IMR-90 (cell line): ENCODE measurements at regions not wholly inside any gene's neighbourhood (a gene's known extent, or its start where the extent isn't known, plus 50 kb on each side); places are given as distances from the start of the nearest gene placed in this dataset.

ENCODE experiments used
- ATAC-seq: fragments of 200-7000 bp; cut with Tn5 transposase; 2 replicates; pipeline ENCODE4 v1.9.1; 2020; ENCODE audit warnings: low read depth, mild to moderate bottlenecking, moderate library complexity
- BruUV-seq: library from RNA; stranded (reverse); fragments of 400-500 nt; replicated peaks from 2 replicates; lab custom pipeline; 2021; lab: Mats Ljungman, UMichigan
- CTCF ChIA-PET: fragments of 300-600 bp; formaldehyde crosslinking; extraction: SDS; loops from one replicate; lab custom pipeline; 2021; ENCODE audit warnings: antibody characterized with exemption; lab: Yijun Ruan, JAX
- POLR2A ChIA-PET: fragments of 300-600 bp; sonication (Branson Sonifier 250); formaldehyde crosslinking; loops from one replicate; lab custom pipeline; 2022; ENCODE audit warnings: antibody characterized with exemption; ENCODE audit not compliant: unreplicated experiment; lab: Charles Lee
- DNase-seq: peaks from one replicate; pipeline ENCODE4 v3.0.0; 2013
- H2AFZ ChIP-seq: replicated peaks from 2 replicates; pipeline ENCODE3; 2013; ENCODE audit warnings: low read length, mild to moderate bottlenecking; ENCODE audit not compliant: poor library complexity
- H2AK5ac ChIP-seq: 2 replicates; pipeline ENCODE4 v1.6.1; 2013; ENCODE audit warnings: low read depth, low read length, inconsistent platforms
- H2AK9ac ChIP-seq: replicated peaks from 2 replicates; pipeline ENCODE3; 2013; ENCODE audit warnings: mild to moderate bottlenecking, low read depth, low read length, moderate library complexity; ENCODE audit not compliant: poor library complexity
- H2BK120ac ChIP-seq: 2 replicates; pipeline ENCODE4 v1.6.1; 2013; ENCODE audit warnings: low read depth, low read length, inconsistent platforms
- H2BK15ac ChIP-seq: 3 replicates; pipeline ENCODE4 v1.6.1; 2013; ENCODE audit warnings: low read depth, low read length, inconsistent platforms
- H2BK20ac ChIP-seq: 2 replicates; pipeline ENCODE4 v1.6.1; 2013; ENCODE audit warnings: low read depth, mild to moderate bottlenecking, inconsistent platforms, low read length, moderate library complexity
- H2BK5ac ChIP-seq: 2 replicates; pipeline ENCODE4 v1.6.1; 2013; ENCODE audit warnings: mild to moderate bottlenecking, low read depth, low read length, inconsistent platforms; ENCODE audit not compliant: poor library complexity, severe bottlenecking
- H3K14ac ChIP-seq: replicated peaks from 2 replicates; pipeline ENCODE4 v1.6.1; 2013; ENCODE audit warnings: low read depth, low read length, inconsistent platforms
- H3K18ac ChIP-seq: 2 replicates; pipeline ENCODE4 v1.6.1; 2013; ENCODE audit warnings: low read depth, low read length, control low read depth
- H3K23ac ChIP-seq: 2 replicates; pipeline ENCODE4 v1.6.1; 2013; ENCODE audit warnings: low read depth, low read length, inconsistent platforms
- H3K27ac ChIP-seq: 2 replicates; pipeline ENCODE4 v1.5.1; 2013; ENCODE audit warnings: mild to moderate bottlenecking, control low read depth, low read length; ENCODE audit not compliant: insufficient read depth
- H3K27me3 ChIP-seq: 2 replicates; pipeline ENCODE4 v1.6.1; 2013; ENCODE audit warnings: low read length; ENCODE audit not compliant: control insufficient read depth, insufficient read depth
- H3K36me3 ChIP-seq: 2 replicates; pipeline ENCODE4 v1.6.1; 2013; ENCODE audit warnings: low read length, mixed read lengths; ENCODE audit not compliant: control insufficient read depth, insufficient read depth
- H3K4ac ChIP-seq: 2 replicates; pipeline ENCODE4 v1.6.1; 2013; ENCODE audit warnings: low read depth, low read length, inconsistent platforms
- H3K4me1 ChIP-seq: 2 replicates; pipeline ENCODE4 v1.6.1; 2013; ENCODE audit warnings: low read length, mixed read lengths; ENCODE audit not compliant: control insufficient read depth, insufficient read depth
- H3K4me2 ChIP-seq: 2 replicates; pipeline ENCODE4 v1.6.1; 2013; ENCODE audit warnings: low read depth, mild to moderate bottlenecking, control low read depth, low read length, moderate library complexity
- H3K4me3 ChIP-seq: 2 replicates; pipeline ENCODE4 v1.5.1; 2013; ENCODE audit warnings: low read depth, mild to moderate bottlenecking, control low read depth, low read length, moderate library complexity; ENCODE audit not compliant: insufficient read depth
- H3K56ac ChIP-seq: 2 replicates; pipeline ENCODE4 v1.6.1; 2013; ENCODE audit warnings: low read length, inconsistent platforms; ENCODE audit not compliant: insufficient read depth; ENCODE audit errors: extremely low read depth
- H3K79me1 ChIP-seq, 2 experiments: 2 replicates each; pipeline ENCODE4 v1.6.1; 2013; ENCODE audit warnings: low read length in 2 of 2, inconsistent platforms in 1 of 2, low read depth in 1 of 2
- H3K9ac ChIP-seq: 2 replicates; pipeline ENCODE4 v1.6.1; 2013; ENCODE audit warnings: low read depth, low read length, control low read depth
- H3K9me1 ChIP-seq: 2 replicates; pipeline ENCODE4 v1.6.1; 2013; ENCODE audit warnings: low read length, inconsistent platforms; ENCODE audit not compliant: insufficient read depth
- H3K9me3 ChIP-seq: 2 replicates; pipeline ENCODE4 v1.6.1; 2013; ENCODE audit warnings: low read length; ENCODE audit not compliant: control insufficient read depth, insufficient read depth
- H4K20me1 ChIP-seq: 2 replicates; pipeline ENCODE4 v1.6.1; 2013; ENCODE audit warnings: low read length, inconsistent platforms; ENCODE audit not compliant: insufficient read depth
- H4K5ac ChIP-seq: 2 replicates; pipeline ENCODE4 v1.6.1; 2013; ENCODE audit warnings: mild to moderate bottlenecking, low read depth, low read length, control low read depth
- H4K8ac ChIP-seq, 2 experiments: 2 replicates each; pipeline ENCODE4 v1.6.1; 2013; ENCODE audit warnings: low read depth in 2 of 2, low read length in 2 of 2, control low read depth in 1 of 2, inconsistent platforms in 1 of 2
- H4K91ac ChIP-seq: 2 replicates; pipeline ENCODE4 v1.6.1; 2013; ENCODE audit warnings: low read depth, low read length, inconsistent platforms; ENCODE audit not compliant: insufficient read depth
- CHD1 ChIP-seq: IDR thresholded peaks from 2 replicates; pipeline ENCODE4 v1.6.1; 2012; ENCODE audit warnings: low read depth, low read length, improper control_type of control experiment
- FOS ChIP-seq: fragments of 150-350 bp; IDR thresholded peaks from 2 replicates; pipeline ENCODE4 v1.6.1; 2016; ENCODE audit warnings: low read depth, low read length
- MXI1 ChIP-seq: IDR thresholded peaks from 2 replicates; pipeline ENCODE4 v1.6.1; 2012; ENCODE audit warnings: low read depth, mild to moderate bottlenecking, low read length, moderate library complexity, borderline replicate concordance
- RAD21 ChIP-seq: IDR thresholded peaks from 2 replicates; pipeline ENCODE4 v1.6.1; 2012; ENCODE audit warnings: low read length, improper control_type of control experiment
- RFX5 ChIP-seq: IDR thresholded peaks from 2 replicates; pipeline ENCODE4 v1.8.0; 2012; ENCODE audit warnings: low read depth, mild to moderate bottlenecking, low read length, moderate library complexity
- SMC3 ChIP-seq: fragments of 150-350 bp; IDR thresholded peaks from 2 replicates; pipeline ENCODE4 v1.6.1; 2016; ENCODE audit warnings: low read depth, mild to moderate bottlenecking, antibody characterized with exemption, low read length, moderate library complexity
- WGBS, 2 experiments: methylation state at CpG; one replicate each; pipeline versions ENCODE4 v1.1.5 to v1.1.7; 2013; ENCODE audit warnings: missing lambda C conversion rate in 2 of 2; ENCODE audit not compliant: insufficient read length in 1 of 2; ENCODE audit errors: extremely low coverage in 2 of 2; 5-methylcytosine and 5-hydroxymethylcytosine counted together
- dilution Hi-C: fragments of 300-500 bp; cut with HindIII; formaldehyde crosslinking; loops from one replicate; pipeline ENCODE4 v1.14.3; 2018; ENCODE audit warnings: low sequenced_read_pairs; ENCODE audit not compliant: unreplicated experiment
- in situ Hi-C: fragments of 300-500 bp; cut with MboI; formaldehyde crosslinking; loops from 3 replicates; pipeline ENCODE4 v1.14.3; 2019; ENCODE audit warnings: low sequenced_read_pairs, inconsistent platforms, mixed read lengths
- intact Hi-C: fragments of 100-400 bp; cut with micrococcal nuclease; formaldehyde crosslinking; loops from 2 replicates; pipeline ENCODE4 v1.10.0; 2022
- TF ChIP-seq, protein P1 (sequence below): conservative IDR thresholded peaks from 2 replicates; pipeline ENCODE4 v1.5.1; 2012; ENCODE audit warnings: mild to moderate bottlenecking, low read depth, low read length, improper control_type of control experiment
- TF ChIP-seq, protein P2 (sequence below): fragments of 150-350 bp; IDR thresholded peaks from 2 replicates; pipeline ENCODE4 v1.6.1; 2017; ENCODE audit warnings: mild to moderate bottlenecking, antibody characterized with exemption, low read length, low read depth

DNA sequence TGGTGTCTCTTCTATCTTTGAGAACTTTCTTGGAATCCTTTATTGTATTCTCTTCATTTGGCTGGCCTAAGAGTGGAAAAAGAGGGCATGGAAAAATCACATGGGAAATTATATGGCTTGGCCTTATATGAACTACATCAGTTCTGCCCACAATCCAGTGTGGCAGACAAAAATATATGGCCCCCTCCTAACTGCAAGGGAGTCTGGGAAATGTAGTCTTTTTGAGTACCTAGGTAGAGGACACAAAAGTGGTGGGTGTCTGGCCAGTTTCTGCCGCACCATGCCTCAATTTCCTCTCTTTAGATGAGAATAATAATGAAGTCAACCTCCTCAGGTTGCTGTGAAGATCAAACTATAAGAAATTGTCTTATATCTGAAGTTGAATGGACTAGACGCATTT is 109.3 kb downstream of the SCP2D1 start:
- Histone ChIP-seq H4K8ac (no peak overlapping the region), H3K23ac (no peak overlapping the region), H2BK5ac (no peak overlapping the region), H3K79me1 (no peaks in the 10 kb centered on the region), H3K27me3 (no peaks in the 10 kb centered on the region), H2BK15ac (no peak overlapping the region), H2AFZ (no peak overlapping the region), H3K14ac (no peak overlapping the region), H2BK20ac (no peak overlapping the region), H3K27ac (no peak overlapping the region), H3K4me1 (no peaks in the 10 kb centered on the region), H3K56ac (no peak overlapping the region), H3K9ac (no peak overlapping the region), H3K36me3 (no peaks in the 10 kb centered on the region), H3K4me3 (no peak overlapping the region), H3K4me2 (no peak overlapping the region), H4K91ac (no peak overlapping the region), H3K4ac (no peak overlapping the region), H4K20me1 (no peaks in the 10 kb centered on the region), H3K9me3 (no peaks in the 10 kb centered on the region), H2AK5ac (no peak overlapping the region), H4K5ac (no peak overlapping the region), H2BK120ac (no peak overlapping the region), H3K18ac (no peak overlapping the region), H2AK9ac (no peak overlapping the region), H3K9me1 (no peaks in the 10 kb centered on the region)
- dilution Hi-C loops, result no loop called here
- DNase-seq (no peak), ATAC-seq (no peak)
- in situ Hi-C loops, result no loop called here
- TF ChIP-seq MXI1 (no peak), RFX5 (no peak), SMC3 (no peak), CHD1 (no peak), RAD21 (no peak), FOS (no peak)
- TF ChIP-seq, protein P1, sequence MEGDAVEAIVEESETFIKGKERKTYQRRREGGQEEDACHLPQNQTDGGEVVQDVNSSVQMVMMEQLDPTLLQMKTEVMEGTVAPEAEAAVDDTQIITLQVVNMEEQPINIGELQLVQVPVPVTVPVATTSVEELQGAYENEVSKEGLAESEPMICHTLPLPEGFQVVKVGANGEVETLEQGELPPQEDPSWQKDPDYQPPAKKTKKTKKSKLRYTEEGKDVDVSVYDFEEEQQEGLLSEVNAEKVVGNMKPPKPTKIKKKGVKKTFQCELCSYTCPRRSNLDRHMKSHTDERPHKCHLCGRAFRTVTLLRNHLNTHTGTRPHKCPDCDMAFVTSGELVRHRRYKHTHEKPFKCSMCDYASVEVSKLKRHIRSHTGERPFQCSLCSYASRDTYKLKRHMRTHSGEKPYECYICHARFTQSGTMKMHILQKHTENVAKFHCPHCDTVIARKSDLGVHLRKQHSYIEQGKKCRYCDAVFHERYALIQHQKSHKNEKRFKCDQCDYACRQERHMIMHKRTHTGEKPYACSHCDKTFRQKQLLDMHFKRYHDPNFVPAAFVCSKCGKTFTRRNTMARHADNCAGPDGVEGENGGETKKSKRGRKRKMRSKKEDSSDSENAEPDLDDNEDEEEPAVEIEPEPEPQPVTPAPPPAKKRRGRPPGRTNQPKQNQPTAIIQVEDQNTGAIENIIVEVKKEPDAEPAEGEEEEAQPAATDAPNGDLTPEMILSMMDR, result no peak
- TF ChIP-seq, protein P2, sequence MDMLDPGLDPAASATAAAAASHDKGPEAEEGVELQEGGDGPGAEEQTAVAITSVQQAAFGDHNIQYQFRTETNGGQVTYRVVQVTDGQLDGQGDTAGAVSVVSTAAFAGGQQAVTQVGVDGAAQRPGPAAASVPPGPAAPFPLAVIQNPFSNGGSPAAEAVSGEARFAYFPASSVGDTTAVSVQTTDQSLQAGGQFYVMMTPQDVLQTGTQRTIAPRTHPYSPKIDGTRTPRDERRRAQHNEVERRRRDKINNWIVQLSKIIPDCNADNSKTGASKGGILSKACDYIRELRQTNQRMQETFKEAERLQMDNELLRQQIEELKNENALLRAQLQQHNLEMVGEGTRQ, result no peak
- ChIA-PET POLR2A (no interaction called here), CTCF (no interaction called here)
- intact Hi-C loops, result no loop called here
- BruUV-seq, result no TSS peak
- no CpG with 5 or more reads among the region's 2 CpGs for WGBS, 2 experiments
